IPS-NIHi11 (cell line): ENCODE measurements at regions not wholly inside any gene's neighbourhood (a gene's known extent, or its start where the extent isn't known, plus 50 kb on each side); places are given as distances from the start of the nearest gene placed in this dataset.
"Not testable (repeated sequence)": the region's sequence is repeated elsewhere in the genome, so short reads cannot be mapped to it uniquely, and the experiment has no call there.

Experiments used
- DNase-seq: peaks from one replicate; pipeline ENCODE4 v3.0.0; 2012; ENCODE audit warnings: mixed read lengths, low spot score

- no peak for DNase-seq
These were observed 68.9 kb upstream of the VGLL4 start for GRCh38 chr3:11712646-11713045.

GRCh38 chr3:11711876-11712275, 68.2 kb upstream of the VGLL4 start:
- no peak for DNase-seq

GRCh38 chr3:11709782-11710181, 66.1 kb upstream of the VGLL4 start:
- no peak for DNase-seq

- DNase-seq: not testable (repeated sequence)
These were observed 63.4 kb upstream of the VGLL4 start for GRCh38 chr3:11707084-11707483.

GRCh38 chr3:11706604-11707003, 62.9 kb upstream of the VGLL4 start:
- DNase-seq: no peak

GRCh38 chr3:11705049-11705448, 61.3 kb upstream of the VGLL4 start:
- no peak for DNase-seq

- DNase-seq: no peak
These were observed 59.4 kb upstream of the VGLL4 start for GRCh38 chr3:11703146-11703545.

- DNase-seq: no peak
These were observed 55.3 kb upstream of the VGLL4 start for GRCh38 chr3:11699083-11699427.

- DNase-seq: no peak
These were observed 54.8 kb upstream of the VGLL4 start for GRCh38 chr3:11698326-11699082.

- DNase-seq: no peak
These were observed 54.0 kb upstream of the VGLL4 start for GRCh38 chr3:11697701-11698100.

- DNase-seq: no peak
These were observed 52.3 kb upstream of the VGLL4 start for GRCh38 chr3:11696054-11696453.
